EH (cell line): ENCODE measurements at regions not wholly inside any gene's neighbourhood (a gene's known extent, or its start where the extent isn't known, plus 50 kb on each side); places are given as distances from the start of the nearest gene placed in this dataset.
A peak's percentile ranks its signal among the peaks of the same experiment; 100 is the strongest.
"Not testable (repeated sequence)": the region's sequence is repeated elsewhere in the genome, so short reads cannot be mapped to it uniquely, and the experiment has no call there.

Source experiments
- DNase-seq: peaks from one replicate; pipeline ENCODE4 v3.0.0-alpha.2; 2015; ENCODE audit warnings: low read depth

GRCh38 chrX:136975684-136976470 is 57.9 kb downstream of the GPR101 start:
- no peak for DNase-seq

- DNase-seq, result no peak
These were observed 65.8 kb downstream of the GPR101 start for GRCh38 chrX:136967966-136968365.

GRCh38 chrX:136963973-136964372 is 69.8 kb downstream of the GPR101 start:
- DNase-seq, result no peak

- no peak for DNase-seq
These were observed 72.1 kb downstream of the GPR101 start for GRCh38 chrX:136961594-136962135.

GRCh38 chrX:136954930-136955329 is 74.4 kb upstream of the RBMX start:
- DNase-seq, result peak; percentile 34

- peak; percentile 63 for DNase-seq
These were observed 73.6 kb upstream of the RBMX start for GRCh38 chrX:136953867-136954787.

- no peak for DNase-seq
These were observed 69.7 kb upstream of the RBMX start for GRCh38 chrX:136950211-136950610.

GRCh38 chrX:136941396-136942337 is 61.1 kb upstream of the RBMX start:
- no peak for DNase-seq

- DNase-seq, result no peak
These were observed 55.6 kb upstream of the RBMX start for GRCh38 chrX:136936183-136936549.

GRCh38 chrX:136935533-136936182 is 55.1 kb upstream of the RBMX start:
- DNase-seq, result not testable (repeated sequence)

- not testable (repeated sequence) for DNase-seq
These were observed 54.1 kb upstream of the RBMX start for GRCh38 chrX:136934652-136935051.

- DNase-seq, result no peak
These were observed 53.2 kb upstream of the RBMX start for GRCh38 chrX:136933611-136934145.

GRCh38 chrX:136931661-136932060 is 51.1 kb upstream of the RBMX start:
- no peak for DNase-seq
